GM23338 (cell line): ENCODE measurements at regions not wholly inside any gene's neighbourhood (a gene's known extent, or its start where the extent isn't known, plus 50 kb on each side); places are given as distances from the start of the nearest gene placed in this dataset.

Source experiments
- ATAC-seq: fragments of 200-7000 bp; cut with Tn5 transposase; 3 replicates; pipeline ENCODE4 v1.9.1; 2020
- DNase-seq: peaks from one replicate; pipeline ENCODE4 v3.0.0-alpha.2; 2015; ENCODE audit warnings: low spot score
- H2AFZ ChIP-seq: fragments of 200-600 bp; sonication (generic); 2 replicates; pipeline ENCODE4 v1.8.0; 2016; ENCODE audit warnings: antibody characterized with exemption, mild to moderate bottlenecking, moderate library complexity
- H3F3A ChIP-seq: fragments of 200-600 bp; sonication (generic); replicated peaks from 2 replicates; pipeline ENCODE4 v1.8.0; 2017; ENCODE audit warnings: antibody characterized with exemption, mixed run types, low read depth
- H3K27ac ChIP-seq: fragments of 200-600 bp; sonication (generic); 2 replicates; pipeline ENCODE4 v1.6.1; 2016; ENCODE audit warnings: low read depth
- H3K27me3 ChIP-seq: fragments of 200-600 bp; sonication (generic); 2 replicates; pipeline ENCODE4 v1.8.0; 2016; ENCODE audit warnings: mild to moderate bottlenecking, mixed run types, moderate library complexity; ENCODE audit not compliant: insufficient read depth
- H3K36me3 ChIP-seq: fragments of 200-600 bp; sonication (generic); 2 replicates; pipeline ENCODE4 v1.8.0; 2016; ENCODE audit warnings: mild to moderate bottlenecking; ENCODE audit not compliant: insufficient read depth
- H3K4me1 ChIP-seq: fragments of 200-600 bp; sonication (generic); 2 replicates; pipeline ENCODE4 v1.8.0; 2016; ENCODE audit warnings: mild to moderate bottlenecking, moderate library complexity; ENCODE audit not compliant: insufficient read depth
- H3K4me2 ChIP-seq: fragments of 200-600 bp; sonication (generic); 2 replicates; pipeline ENCODE4 v1.7.1; 2017; ENCODE audit warnings: mixed run types
- H3K4me3 ChIP-seq: fragments of 200-600 bp; sonication (generic); 2 replicates; pipeline ENCODE4 v1.6.1; 2016; ENCODE audit warnings: mixed run types
- H3K79me2 ChIP-seq: fragments of 200-600 bp; sonication (generic); replicated peaks from 2 replicates; pipeline ENCODE4 v1.8.0; 2017; ENCODE audit warnings: mild to moderate bottlenecking; ENCODE audit not compliant: insufficient read depth
- H3K9me2 ChIP-seq: fragments of 200-600 bp; sonication (generic); 2 replicates; pipeline ENCODE4 v1.8.0; 2017; ENCODE audit not compliant: insufficient read depth
- H4K20me1 ChIP-seq: fragments of 200-600 bp; sonication (generic); replicated peaks from 2 replicates; pipeline ENCODE4 v1.8.0; 2017; ENCODE audit warnings: mild to moderate bottlenecking; ENCODE audit not compliant: insufficient read depth
- H3K27ac Mint-ChIP-seq: 2 replicates; pipeline ENCODE4 v1.8.0; 2020; ENCODE audit warnings: inconsistent platforms, mild to moderate bottlenecking, moderate library complexity, mixed read lengths
- H3K27me3 Mint-ChIP-seq: 3 replicates; pipeline ENCODE4 v1.8.0; 2022; ENCODE audit warnings: low read depth, mild to moderate bottlenecking, moderate library complexity, mixed read lengths, inconsistent platforms; ENCODE audit not compliant: insufficient read depth, poor library complexity
- H3K36me3 Mint-ChIP-seq: 3 replicates; pipeline ENCODE4 v1.8.0; 2021; ENCODE audit warnings: low read depth, mild to moderate bottlenecking, inconsistent platforms, moderate library complexity, mixed read lengths
- H3K4me1 Mint-ChIP-seq: 3 replicates; pipeline ENCODE4 v1.8.0; 2020; ENCODE audit warnings: mild to moderate bottlenecking, inconsistent platforms, mixed read lengths
- H3K4me3 Mint-ChIP-seq: 3 replicates; pipeline ENCODE4 v1.8.0; 2021; ENCODE audit warnings: moderate library complexity, mild to moderate bottlenecking, inconsistent platforms, mixed read lengths
- H3K9me3 Mint-ChIP-seq: 3 replicates; pipeline ENCODE4 v1.8.0; 2020; ENCODE audit warnings: moderate library complexity, mild to moderate bottlenecking, inconsistent platforms, mixed read lengths
- CREB1 ChIP-seq: fragments of 250-450 bp; sonication (Bioruptor Pico); IDR thresholded peaks from 2 replicates; pipeline ENCODE4 v1.5.0; 2020; ENCODE audit warnings: low read depth, mild to moderate bottlenecking, moderate library complexity
- EZH2 ChIP-seq: fragments of 200-600 bp; sonication (generic); IDR thresholded peaks from one replicate; pipeline ENCODE4 v1.8.0; 2017; ENCODE audit warnings: antibody characterized with exemption, mild to moderate bottlenecking, low read depth; ENCODE audit not compliant: unreplicated experiment
- EZH2phosphoT487 ChIP-seq: fragments of 200-600 bp; sonication (generic); IDR thresholded peaks from one replicate; pipeline ENCODE4 v1.8.1; 2018; ENCODE audit warnings: antibody characterized with exemption; ENCODE audit not compliant: unreplicated experiment
- JUNB ChIP-seq: IDR thresholded peaks from one replicate; pipeline ENCODE4 v1.6.1; 2016; ENCODE audit warnings: antibody characterized with exemption; ENCODE audit not compliant: unreplicated experiment
- NANOG ChIP-seq: IDR thresholded peaks from 2 replicates; pipeline ENCODE4 v1.6.1; 2016; ENCODE audit warnings: antibody characterized with exemption, borderline replicate concordance
- POLR2AphosphoS5 ChIP-seq: IDR thresholded peaks from 2 replicates; pipeline ENCODE4 v1.6.1; 2016; ENCODE audit warnings: antibody characterized with exemption, low read depth
- ZNF114 ChIP-seq: fragments of 250-450 bp; sonication (Bioruptor Pico); IDR thresholded peaks from 2 replicates; pipeline ENCODE4 v1.5.0; 2020; ENCODE audit warnings: mild to moderate bottlenecking, moderate library complexity
- ZNF331 ChIP-seq: fragments of 250-450 bp; sonication (Bioruptor Pico); IDR thresholded peaks from 2 replicates; pipeline ENCODE4 v1.5.0; 2020; ENCODE audit warnings: low read depth, mild to moderate bottlenecking, moderate library complexity
- TF ChIP-seq, protein P1 (sequence below), 2 experiments: fragments of 200-600 bp in 1 of 2; sonication (generic) in 1 of 2; conservative IDR thresholded peaks; 2 replicates each; pipeline versions ENCODE4 v1.5.1 to v1.6.1; 2016 to 2017; ENCODE audit warnings: antibody characterized with exemption in 2 of 2, low read depth in 2 of 2, mild to moderate bottlenecking in 2 of 2, moderate library complexity in 1 of 2
- TF ChIP-seq, protein P2 (sequence below): IDR thresholded peaks from one replicate; pipeline ENCODE4 v1.6.1; 2018; ENCODE audit warnings: antibody characterized with exemption; ENCODE audit not compliant: unreplicated experiment
- TF ChIP-seq, protein P3 (sequence below): fragments of 250-450 bp; sonication (Bioruptor Pico); IDR thresholded peaks from 2 replicates; pipeline ENCODE4 v1.5.0; 2020; ENCODE audit warnings: mild to moderate bottlenecking, moderate library complexity

DNA sequence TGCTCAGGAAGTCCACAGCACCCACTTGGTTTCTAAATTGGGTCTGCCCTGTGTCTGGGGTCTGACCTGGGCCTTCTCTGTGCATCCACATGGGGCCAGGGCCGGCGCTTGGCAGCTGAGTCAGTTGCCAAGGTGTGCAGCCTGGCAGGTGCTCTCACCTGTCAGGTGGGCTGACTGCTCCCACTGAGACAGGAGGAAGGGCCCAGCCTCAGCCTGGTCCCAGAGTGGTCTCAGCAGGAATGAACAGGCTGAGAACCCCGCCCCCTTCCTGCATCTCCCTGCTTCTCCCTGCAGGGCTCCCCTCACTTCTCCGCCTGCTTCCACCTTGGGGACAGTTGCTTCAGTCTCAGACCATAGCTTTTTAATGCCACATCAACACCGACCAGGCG, 60.5 kb downstream of the BARX1 start:
- peaks cover 5% of the 10 kb centered on the region; the same call in 1 of the 3 replicates for H3K36me3 Mint-ChIP-seq
- Histone ChIP-seq H2AFZ (no peak overlapping the region), H4K20me1 (no peaks in the 10 kb centered on the region), H3F3A (no peaks in the 10 kb centered on the region), H3K36me3 (no peaks in the 10 kb centered on the region), H3K4me1 (no peaks in the 10 kb centered on the region), H3K27ac (no peak overlapping the region), H3K79me2 (no peaks in the 10 kb centered on the region), H3K4me3 (no peak overlapping the region), H3K9me2 (no peaks in the 10 kb centered on the region), H3K27me3 (no peaks in the 10 kb centered on the region), H3K4me2 (no peak overlapping the region)
- peak; percentile 39; the same call in 1 of the 3 replicates for ATAC-seq
- H3K27me3 Mint-ChIP-seq, result peaks cover 8% of the 10 kb centered on the region
- H3K4me3 Mint-ChIP-seq, result no peak overlapping the region
- no peaks in the 10 kb centered on the region for H3K4me1 Mint-ChIP-seq
- DNase-seq, result no peak
- H3K27ac Mint-ChIP-seq, result no peak overlapping the region
- H3K9me3 Mint-ChIP-seq, result peaks cover 28% of the 10 kb centered on the region
- no peak for TF ChIP-seq EZH2
- TF ChIP-seq, protein P1, sequence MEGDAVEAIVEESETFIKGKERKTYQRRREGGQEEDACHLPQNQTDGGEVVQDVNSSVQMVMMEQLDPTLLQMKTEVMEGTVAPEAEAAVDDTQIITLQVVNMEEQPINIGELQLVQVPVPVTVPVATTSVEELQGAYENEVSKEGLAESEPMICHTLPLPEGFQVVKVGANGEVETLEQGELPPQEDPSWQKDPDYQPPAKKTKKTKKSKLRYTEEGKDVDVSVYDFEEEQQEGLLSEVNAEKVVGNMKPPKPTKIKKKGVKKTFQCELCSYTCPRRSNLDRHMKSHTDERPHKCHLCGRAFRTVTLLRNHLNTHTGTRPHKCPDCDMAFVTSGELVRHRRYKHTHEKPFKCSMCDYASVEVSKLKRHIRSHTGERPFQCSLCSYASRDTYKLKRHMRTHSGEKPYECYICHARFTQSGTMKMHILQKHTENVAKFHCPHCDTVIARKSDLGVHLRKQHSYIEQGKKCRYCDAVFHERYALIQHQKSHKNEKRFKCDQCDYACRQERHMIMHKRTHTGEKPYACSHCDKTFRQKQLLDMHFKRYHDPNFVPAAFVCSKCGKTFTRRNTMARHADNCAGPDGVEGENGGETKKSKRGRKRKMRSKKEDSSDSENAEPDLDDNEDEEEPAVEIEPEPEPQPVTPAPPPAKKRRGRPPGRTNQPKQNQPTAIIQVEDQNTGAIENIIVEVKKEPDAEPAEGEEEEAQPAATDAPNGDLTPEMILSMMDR (conservative IDR thresholded peaks at IDR 0.05; ENCODE audit: low read depth in 2 of 2), result no peak
- no peak for TF ChIP-seq CREB1 (CRISPR knock-in tag)
- TF ChIP-seq EZH2phosphoT487, result no peak
- no peak for TF ChIP-seq ZNF331 (CRISPR knock-in tag)
- TF ChIP-seq, protein P2, sequence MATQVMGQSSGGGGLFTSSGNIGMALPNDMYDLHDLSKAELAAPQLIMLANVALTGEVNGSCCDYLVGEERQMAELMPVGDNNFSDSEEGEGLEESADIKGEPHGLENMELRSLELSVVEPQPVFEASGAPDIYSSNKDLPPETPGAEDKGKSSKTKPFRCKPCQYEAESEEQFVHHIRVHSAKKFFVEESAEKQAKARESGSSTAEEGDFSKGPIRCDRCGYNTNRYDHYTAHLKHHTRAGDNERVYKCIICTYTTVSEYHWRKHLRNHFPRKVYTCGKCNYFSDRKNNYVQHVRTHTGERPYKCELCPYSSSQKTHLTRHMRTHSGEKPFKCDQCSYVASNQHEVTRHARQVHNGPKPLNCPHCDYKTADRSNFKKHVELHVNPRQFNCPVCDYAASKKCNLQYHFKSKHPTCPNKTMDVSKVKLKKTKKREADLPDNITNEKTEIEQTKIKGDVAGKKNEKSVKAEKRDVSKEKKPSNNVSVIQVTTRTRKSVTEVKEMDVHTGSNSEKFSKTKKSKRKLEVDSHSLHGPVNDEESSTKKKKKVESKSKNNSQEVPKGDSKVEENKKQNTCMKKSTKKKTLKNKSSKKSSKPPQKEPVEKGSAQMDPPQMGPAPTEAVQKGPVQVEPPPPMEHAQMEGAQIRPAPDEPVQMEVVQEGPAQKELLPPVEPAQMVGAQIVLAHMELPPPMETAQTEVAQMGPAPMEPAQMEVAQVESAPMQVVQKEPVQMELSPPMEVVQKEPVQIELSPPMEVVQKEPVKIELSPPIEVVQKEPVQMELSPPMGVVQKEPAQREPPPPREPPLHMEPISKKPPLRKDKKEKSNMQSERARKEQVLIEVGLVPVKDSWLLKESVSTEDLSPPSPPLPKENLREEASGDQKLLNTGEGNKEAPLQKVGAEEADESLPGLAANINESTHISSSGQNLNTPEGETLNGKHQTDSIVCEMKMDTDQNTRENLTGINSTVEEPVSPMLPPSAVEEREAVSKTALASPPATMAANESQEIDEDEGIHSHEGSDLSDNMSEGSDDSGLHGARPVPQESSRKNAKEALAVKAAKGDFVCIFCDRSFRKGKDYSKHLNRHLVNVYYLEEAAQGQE, result no peak
- no peak for TF ChIP-seq NANOG
- no peak for TF ChIP-seq JUNB
- no peak for TF ChIP-seq ZNF114 (CRISPR knock-in tag)
- TF ChIP-seq, protein P3, sequence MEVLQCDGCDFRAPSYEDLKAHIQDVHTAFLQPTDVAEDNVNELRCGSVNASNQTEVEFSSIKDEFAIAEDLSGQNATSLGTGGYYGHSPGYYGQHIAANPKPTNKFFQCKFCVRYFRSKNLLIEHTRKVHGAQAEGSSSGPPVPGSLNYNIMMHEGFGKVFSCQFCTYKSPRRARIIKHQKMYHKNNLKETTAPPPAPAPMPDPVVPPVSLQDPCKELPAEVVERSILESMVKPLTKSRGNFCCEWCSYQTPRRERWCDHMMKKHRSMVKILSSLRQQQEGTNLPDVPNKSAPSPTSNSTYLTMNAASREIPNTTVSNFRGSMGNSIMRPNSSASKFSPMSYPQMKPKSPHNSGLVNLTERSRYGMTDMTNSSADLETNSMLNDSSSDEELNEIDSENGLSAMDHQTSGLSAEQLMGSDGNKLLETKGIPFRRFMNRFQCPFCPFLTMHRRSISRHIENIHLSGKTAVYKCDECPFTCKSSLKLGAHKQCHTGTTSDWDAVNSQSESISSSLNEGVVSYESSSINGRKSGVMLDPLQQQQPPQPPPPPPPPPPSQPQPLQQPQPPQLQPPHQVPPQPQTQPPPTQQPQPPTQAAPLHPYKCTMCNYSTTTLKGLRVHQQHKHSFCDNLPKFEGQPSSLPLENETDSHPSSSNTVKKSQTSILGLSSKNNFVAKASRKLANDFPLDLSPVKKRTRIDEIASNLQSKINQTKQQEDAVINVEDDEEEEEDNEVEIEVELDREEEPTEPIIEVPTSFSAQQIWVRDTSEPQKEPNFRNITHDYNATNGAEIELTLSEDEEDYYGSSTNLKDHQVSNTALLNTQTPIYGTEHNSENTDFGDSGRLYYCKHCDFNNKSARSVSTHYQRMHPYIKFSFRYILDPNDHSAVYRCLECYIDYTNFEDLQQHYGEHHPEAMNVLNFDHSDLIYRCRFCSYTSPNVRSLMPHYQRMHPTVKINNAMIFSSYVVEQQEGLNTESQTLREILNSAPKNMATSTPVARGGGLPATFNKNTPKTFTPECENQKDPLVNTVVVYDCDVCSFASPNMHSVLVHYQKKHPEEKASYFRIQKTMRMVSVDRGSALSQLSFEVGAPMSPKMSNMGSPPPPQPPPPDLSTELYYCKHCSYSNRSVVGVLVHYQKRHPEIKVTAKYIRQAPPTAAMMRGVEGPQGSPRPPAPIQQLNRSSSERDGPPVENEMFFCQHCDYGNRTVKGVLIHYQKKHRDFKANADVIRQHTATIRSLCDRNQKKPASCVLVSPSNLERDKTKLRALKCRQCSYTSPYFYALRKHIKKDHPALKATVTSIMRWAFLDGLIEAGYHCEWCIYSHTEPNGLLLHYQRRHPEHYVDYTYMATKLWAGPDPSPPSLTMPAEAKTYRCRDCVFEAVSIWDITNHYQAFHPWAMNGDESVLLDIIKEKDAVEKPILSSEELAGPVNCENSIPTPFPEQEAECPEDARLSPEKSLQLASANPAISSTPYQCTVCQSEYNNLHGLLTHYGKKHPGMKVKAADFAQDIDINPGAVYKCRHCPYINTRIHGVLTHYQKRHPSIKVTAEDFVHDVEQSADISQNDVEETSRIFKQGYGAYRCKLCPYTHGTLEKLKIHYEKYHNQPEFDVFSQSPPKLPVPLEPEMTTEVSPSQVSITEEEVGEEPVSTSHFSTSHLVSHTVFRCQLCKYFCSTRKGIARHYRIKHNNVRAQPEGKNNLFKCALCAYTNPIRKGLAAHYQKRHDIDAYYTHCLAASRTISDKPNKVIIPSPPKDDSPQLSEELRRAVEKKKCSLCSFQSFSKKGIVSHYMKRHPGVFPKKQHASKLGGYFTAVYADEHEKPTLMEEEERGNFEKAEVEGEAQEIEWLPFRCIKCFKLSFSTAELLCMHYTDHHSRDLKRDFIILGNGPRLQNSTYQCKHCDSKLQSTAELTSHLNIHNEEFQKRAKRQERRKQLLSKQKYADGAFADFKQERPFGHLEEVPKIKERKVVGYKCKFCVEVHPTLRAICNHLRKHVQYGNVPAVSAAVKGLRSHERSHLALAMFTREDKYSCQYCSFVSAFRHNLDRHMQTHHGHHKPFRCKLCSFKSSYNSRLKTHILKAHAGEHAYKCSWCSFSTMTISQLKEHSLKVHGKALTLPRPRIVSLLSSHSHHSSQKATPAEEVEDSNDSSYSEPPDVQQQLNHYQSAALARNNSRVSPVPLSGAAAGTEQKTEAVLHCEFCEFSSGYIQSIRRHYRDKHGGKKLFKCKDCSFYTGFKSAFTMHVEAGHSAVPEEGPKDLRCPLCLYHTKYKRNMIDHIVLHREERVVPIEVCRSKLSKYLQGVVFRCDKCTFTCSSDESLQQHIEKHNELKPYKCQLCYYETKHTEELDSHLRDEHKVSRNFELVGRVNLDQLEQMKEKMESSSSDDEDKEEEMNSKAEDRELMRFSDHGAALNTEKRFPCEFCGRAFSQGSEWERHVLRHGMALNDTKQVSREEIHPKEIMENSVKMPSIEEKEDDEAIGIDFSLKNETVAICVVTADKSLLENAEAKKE (CRISPR knock-in tag), result no peak
- no peak for TF ChIP-seq POLR2AphosphoS5
